CD4-positive, alpha-beta T cell treated with Interleukin-15 for 1 hour (primary cell): ENCODE measurements at regions not wholly inside any gene's neighbourhood (a gene's known extent, or its start where the extent isn't known, plus 50 kb on each side); places are given as distances from the start of the nearest gene placed in this dataset.
"Not testable (repeated sequence)": the region's sequence is repeated elsewhere in the genome, so short reads cannot be mapped to it uniquely, and the experiment has no call there.

Experiments
- DNase-seq: peaks from one replicate; pipeline ENCODE4 v3.0.0-alpha.2; 2020

GRCh38 chr2:2649109-2650072, 318.3 kb upstream of the MYT1L start:
- DNase-seq, result no peak

GRCh38 chr2:2648094-2648493, 317.0 kb upstream of the MYT1L start:
- DNase-seq, result no peak

- no peak for DNase-seq
These were observed 316.1 kb upstream of the MYT1L start for GRCh38 chr2:2647141-2647541.

- DNase-seq, result peak; percentile 56
These were observed 315.5 kb upstream of the MYT1L start for GRCh38 chr2:2646433-2647051.

- no peak for DNase-seq
These were observed 314.2 kb upstream of the MYT1L start for GRCh38 chr2:2645162-2645855.

GRCh38 chr2:2644751-2645150, 313.7 kb upstream of the MYT1L start:
- not testable (repeated sequence) for DNase-seq

- no peak for DNase-seq
These were observed 313.0 kb upstream of the MYT1L start for GRCh38 chr2:2644040-2644439.

GRCh38 chr2:2642906-2643890, 312.1 kb upstream of the MYT1L start:
- DNase-seq, result no peak

GRCh38 chr2:2641541-2642410, 310.7 kb upstream of the MYT1L start:
- DNase-seq, result no peak

GRCh38 chr2:2640818-2641217, 309.7 kb upstream of the MYT1L start:
- no peak for DNase-seq

GRCh38 chr2:2640371-2640770, 309.3 kb upstream of the MYT1L start:
- no peak for DNase-seq

GRCh38 chr2:2639251-2640139, 308.4 kb upstream of the MYT1L start:
- DNase-seq, result no peak

GRCh38 chr2:2638547-2639220, 307.6 kb upstream of the MYT1L start:
- no peak for DNase-seq

- DNase-seq, result no peak
These were observed 305.7 kb upstream of the MYT1L start for GRCh38 chr2:2636813-2637212.

- DNase-seq, result no peak
These were observed 304.0 kb upstream of the MYT1L start for GRCh38 chr2:2635025-2635528.

GRCh38 chr2:2633017-2633416, 301.9 kb upstream of the MYT1L start:
- DNase-seq, result no peak

- no peak for DNase-seq
These were observed 292.9 kb upstream of the MYT1L start for GRCh38 chr2:2623939-2624338.

- DNase-seq, result no peak
These were observed 290.8 kb upstream of the MYT1L start for GRCh38 chr2:2621855-2622254.

- DNase-seq, result no peak
These were observed 289.5 kb upstream of the MYT1L start for GRCh38 chr2:2620604-2621003.
